SU-DHL-6 (cell line): ENCODE measurements at regions not wholly inside any gene's neighbourhood (a gene's known extent, or its start where the extent isn't known, plus 50 kb on each side); places are given as distances from the start of the nearest gene placed in this dataset.

Experiments used
- H2AFZ ChIP-seq: fragments of 200-600 bp; sonication (generic); 2 replicates; pipeline ENCODE4 v1.6.1; 2014; ENCODE audit warnings: low read depth, mild to moderate bottlenecking, moderate library complexity, mixed read lengths, antibody characterized with exemption, low read length; ENCODE audit not compliant: severe bottlenecking
- H3F3A ChIP-seq: fragments of 200-600 bp; shearing (Covaris generic); 2 replicates; pipeline ENCODE4 v1.6.0; 2016; ENCODE audit warnings: antibody characterized with exemption, mild to moderate bottlenecking; ENCODE audit not compliant: insufficient read depth
- H3K27ac ChIP-seq: fragments of 200-600 bp; sonication (generic); 2 replicates; pipeline ENCODE4 v1.5.1; 2016; ENCODE audit warnings: low read depth, mild to moderate bottlenecking, low read length, moderate library complexity, mixed read lengths
- H3K27me3 ChIP-seq: fragments of 200-600 bp; sonication (generic), shearing (Covaris generic); 2 replicates; pipeline ENCODE4 v1.6.0; 2014; ENCODE audit warnings: mild to moderate bottlenecking, low read length
- H3K36me3 ChIP-seq: fragments of 200-600 bp; sonication (generic); 2 replicates; pipeline ENCODE4 v1.6.1; 2014; ENCODE audit warnings: mild to moderate bottlenecking, low read length, mixed read lengths
- H3K4me2 ChIP-seq: fragments of 300-600, 200-600 bp; shearing (Covaris generic), sonication (generic); 2 replicates; pipeline ENCODE4 v1.6.0; 2014; ENCODE audit warnings: low read length, low read depth, mild to moderate bottlenecking; ENCODE audit not compliant: poor library complexity, severe bottlenecking
- H3K4me3 ChIP-seq: fragments of 200-600 bp; sonication (generic); 2 replicates; pipeline ENCODE4 v1.5.1; 2014; ENCODE audit warnings: antibody characterized with exemption, low read length, mild to moderate bottlenecking, mixed read lengths; ENCODE audit not compliant: insufficient read depth, poor library complexity, severe bottlenecking
- H3K79me2 ChIP-seq: fragments of 200-600 bp; sonication (generic); 2 replicates; pipeline ENCODE4 v1.6.1; 2014; ENCODE audit warnings: mild to moderate bottlenecking, low read length, moderate library complexity; ENCODE audit not compliant: insufficient read depth
- H3K9ac ChIP-seq: fragments of 200-600 bp; sonication (generic); 2 replicates; pipeline ENCODE4 v1.7.0; 2014; ENCODE audit warnings: mild to moderate bottlenecking, low read length
- H3K9me2 ChIP-seq: fragments of 200-600 bp; sonication (generic); replicated peaks from 2 replicates; pipeline ENCODE4 v1.6.1; 2014; ENCODE audit warnings: low read length; ENCODE audit not compliant: insufficient read depth
- H3K9me3 ChIP-seq: fragments of 200-600 bp; sonication (generic); 2 replicates; pipeline ENCODE4 v1.6.1; 2014; ENCODE audit warnings: low read length, mixed read lengths; ENCODE audit not compliant: insufficient read depth
- H4K20me1 ChIP-seq: fragments of 200-600 bp; sonication (generic); 2 replicates; pipeline ENCODE4 v1.6.1; 2014; ENCODE audit warnings: low read depth, mild to moderate bottlenecking, antibody characterized with exemption, low read length, moderate library complexity, mixed read lengths
- EZH2phosphoT487 ChIP-seq: fragments of 200-600 bp; sonication (generic), shearing (Covaris generic); conservative IDR thresholded peaks from 2 replicates; pipeline ENCODE4 v1.6.1; 2018; ENCODE audit warnings: mild to moderate bottlenecking, antibody characterized with exemption, low read length, moderate library complexity, mixed read lengths
- TF ChIP-seq, protein P1 (sequence below): fragments of 200-600 bp; sonication (generic); IDR thresholded peaks from one replicate; pipeline ENCODE4 v1.5.1; 2017; ENCODE audit warnings: antibody characterized with exemption, mild to moderate bottlenecking, low read length, moderate library complexity; ENCODE audit not compliant: insufficient read depth, poor library complexity, severe bottlenecking

DNA sequence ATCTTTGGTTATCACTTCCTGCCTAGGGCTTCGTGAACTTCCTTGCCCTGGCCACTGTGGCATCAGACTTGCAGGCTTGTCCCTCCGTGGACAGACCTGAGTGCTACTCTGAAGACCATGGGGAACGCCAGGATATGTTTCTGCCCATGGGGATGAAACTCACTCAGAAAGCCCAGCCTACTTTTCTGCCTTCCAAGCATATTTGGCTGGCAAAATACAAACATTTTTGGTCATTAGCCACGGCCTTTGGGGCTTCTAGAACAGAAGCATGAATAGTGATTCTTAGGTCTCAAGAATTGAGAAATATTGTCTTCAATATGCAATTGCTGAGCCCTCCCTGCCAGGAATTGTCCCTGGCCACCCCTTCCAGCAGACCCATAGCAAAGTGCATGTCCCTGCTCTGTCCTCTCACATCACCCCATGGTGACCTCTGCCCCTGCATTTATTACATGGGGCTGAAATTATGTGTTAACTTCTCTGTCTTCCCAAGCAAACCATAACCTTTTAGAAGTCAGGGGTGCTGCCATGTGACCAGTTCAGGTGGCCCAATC is 152.4 kb downstream of the OSR1 start:
- Histone ChIP-seq H3K27ac (no peak overlapping the region), H3K9me2 (no peaks in the 10 kb centered on the region), H3K4me3 (no peak overlapping the region), H3F3A (no peaks in the 10 kb centered on the region), H3K79me2 (no peaks in the 10 kb centered on the region), H3K36me3 (no peaks in the 10 kb centered on the region), H3K9ac (no peak overlapping the region), H2AFZ (no peak overlapping the region), H3K9me3 (no peaks in the 10 kb centered on the region), H3K27me3 (no peaks in the 10 kb centered on the region), H3K4me2 (no peak overlapping the region), H4K20me1 (no peaks in the 10 kb centered on the region)
- TF ChIP-seq, protein P1, sequence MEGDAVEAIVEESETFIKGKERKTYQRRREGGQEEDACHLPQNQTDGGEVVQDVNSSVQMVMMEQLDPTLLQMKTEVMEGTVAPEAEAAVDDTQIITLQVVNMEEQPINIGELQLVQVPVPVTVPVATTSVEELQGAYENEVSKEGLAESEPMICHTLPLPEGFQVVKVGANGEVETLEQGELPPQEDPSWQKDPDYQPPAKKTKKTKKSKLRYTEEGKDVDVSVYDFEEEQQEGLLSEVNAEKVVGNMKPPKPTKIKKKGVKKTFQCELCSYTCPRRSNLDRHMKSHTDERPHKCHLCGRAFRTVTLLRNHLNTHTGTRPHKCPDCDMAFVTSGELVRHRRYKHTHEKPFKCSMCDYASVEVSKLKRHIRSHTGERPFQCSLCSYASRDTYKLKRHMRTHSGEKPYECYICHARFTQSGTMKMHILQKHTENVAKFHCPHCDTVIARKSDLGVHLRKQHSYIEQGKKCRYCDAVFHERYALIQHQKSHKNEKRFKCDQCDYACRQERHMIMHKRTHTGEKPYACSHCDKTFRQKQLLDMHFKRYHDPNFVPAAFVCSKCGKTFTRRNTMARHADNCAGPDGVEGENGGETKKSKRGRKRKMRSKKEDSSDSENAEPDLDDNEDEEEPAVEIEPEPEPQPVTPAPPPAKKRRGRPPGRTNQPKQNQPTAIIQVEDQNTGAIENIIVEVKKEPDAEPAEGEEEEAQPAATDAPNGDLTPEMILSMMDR = no peak
- TF ChIP-seq EZH2phosphoT487 = no peak

DNA sequence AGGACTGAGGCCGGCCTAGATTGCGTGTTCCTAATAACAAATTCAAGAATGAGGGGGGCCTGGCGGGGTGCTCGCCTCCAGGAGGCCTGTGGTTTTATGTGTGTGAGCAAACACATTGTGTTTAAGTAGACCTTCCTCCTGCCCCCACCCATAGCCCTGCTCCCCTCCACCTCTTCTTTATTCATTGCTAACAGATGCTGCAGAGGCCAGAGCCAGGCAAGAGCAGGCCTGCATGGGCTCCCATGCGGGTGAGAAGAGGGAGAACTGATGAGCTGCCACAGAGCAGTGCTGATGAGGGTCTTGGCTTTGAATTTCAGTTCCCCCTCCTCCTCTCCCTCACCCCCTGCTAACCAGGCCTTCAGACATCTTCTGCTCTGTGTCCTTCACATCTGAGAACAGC is 154.6 kb downstream of the OSR1 start:
- H3K4me3 ChIP-seq = no peak overlapping the region
- TF ChIP-seq, protein P1 = no peak
- TF ChIP-seq EZH2phosphoT487 = no peak
- no peak overlapping the region for H3K27ac ChIP-seq
- no peaks in the 10 kb centered on the region for H4K20me1 ChIP-seq
- no peaks in the 10 kb centered on the region for H3K36me3 ChIP-seq
- H3K4me2 ChIP-seq = no peak overlapping the region
- no peak overlapping the region for H2AFZ ChIP-seq
- H3K9me3 ChIP-seq = no peaks in the 10 kb centered on the region
- H3K9ac ChIP-seq = no peak overlapping the region
- H3F3A ChIP-seq = no peaks in the 10 kb centered on the region
- H3K79me2 ChIP-seq = no peaks in the 10 kb centered on the region
- H3K9me2 ChIP-seq = no peaks in the 10 kb centered on the region
- H3K27me3 ChIP-seq = no peaks in the 10 kb centered on the region

DNA sequence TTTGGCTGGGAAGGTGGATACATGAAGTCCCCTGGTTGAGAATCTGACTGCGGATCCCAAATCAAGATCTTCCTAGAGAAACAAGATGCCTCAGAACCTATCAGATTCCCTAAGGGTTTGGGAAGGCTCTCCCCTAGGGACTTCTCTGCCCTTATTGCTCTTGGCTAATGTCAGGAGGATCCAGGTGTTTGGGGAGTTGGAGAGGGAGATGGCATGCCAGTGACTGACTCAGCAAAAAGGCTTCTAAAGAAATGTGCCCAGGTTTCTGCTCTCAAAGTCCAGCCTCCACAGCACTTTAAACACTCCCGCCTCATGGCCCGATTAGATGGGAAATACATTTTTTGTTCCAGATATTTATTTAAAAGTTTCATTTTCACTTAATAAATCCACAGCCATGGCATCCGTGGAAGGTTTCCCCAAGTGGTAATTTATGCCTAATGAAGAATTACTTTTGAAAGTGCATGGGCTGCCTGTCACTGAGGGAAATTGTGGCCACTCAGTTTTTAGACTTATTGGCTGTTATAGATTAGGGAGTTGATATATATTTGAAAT is 156.4 kb downstream of the OSR1 start:
- Histone ChIP-seq H2AFZ (no peak overlapping the region), H3K4me3 (no peak overlapping the region), H3K79me2 (no peaks in the 10 kb centered on the region), H3K27ac (no peak overlapping the region), H3K4me2 (no peak overlapping the region), H3F3A (no peaks in the 10 kb centered on the region), H3K36me3 (no peaks in the 10 kb centered on the region), H3K9ac (no peak overlapping the region), H3K9me2 (no peaks in the 10 kb centered on the region), H3K9me3 (no peaks in the 10 kb centered on the region), H3K27me3 (no peaks in the 10 kb centered on the region), H4K20me1 (no peaks in the 10 kb centered on the region)
- TF ChIP-seq, protein P1 = no peak
- TF ChIP-seq EZH2phosphoT487 = no peak
